ENCODE measurements at regions not wholly inside any gene's neighbourhood (a gene's known extent, or its start where the extent isn't known, plus 50 kb on each side); places are given as distances from the start of the nearest gene placed in this dataset.

GRCh38 chr16:88331989-88332920, 50.5 kb upstream of the ZNF469 start:
- TF ChIP-seq POU6F1 (CRISPR knock-in tag; IDR thresholded peaks at IDR 0.05; ENCODE audit: borderline replicate concordance, low read depth) = no peak
- no peak for TF ChIP-seq CREB5 (CRISPR knock-in tag; IDR thresholded peaks at IDR 0.05; ENCODE audit: low read depth)
- TF ChIP-seq CSRNP3 (CRISPR knock-in tag; IDR thresholded peaks at IDR 0.05) = no peak
- TF ChIP-seq TCF4 (CRISPR knock-in tag; IDR thresholded peaks at IDR 0.05; ENCODE audit: borderline replicate concordance) = no peak
- no peak for TF ChIP-seq ZFP30 (CRISPR knock-in tag; IDR thresholded peaks at IDR 0.05)
- no peak for TF ChIP-seq ZFP3 (CRISPR knock-in tag; IDR thresholded peaks at IDR 0.05)
- 0 out of 2 replicates have a peak, but pooled peaks have one; percentile 16 for TF ChIP-seq RARB (CRISPR knock-in tag; IDR thresholded peaks at IDR 0.05)
- TF ChIP-seq GLIS3 (CRISPR knock-in tag; IDR thresholded peaks at IDR 0.05) = no peak
- TF ChIP-seq SNAI2 (CRISPR knock-in tag; IDR thresholded peaks at IDR 0.05) = no peak
- peak; percentile 73 for TF ChIP-seq ZC3H10 (CRISPR knock-in tag; IDR thresholded peaks at IDR 0.05)
